Thoracic aorta (tissue), 2 donors: ENCODE measurements at regions not wholly inside any gene's neighbourhood (a gene's known extent, or its start where the extent isn't known, plus 50 kb on each side); places are given as distances from the start of the nearest gene placed in this dataset.

Source experiments
- ATAC-seq: fragments of 150-250 bp; one replicate; pipeline ENCODE4 v1.8.0; 2017; ENCODE audit warnings: low read depth; ENCODE audit not compliant: insufficient number of reproducible peaks, low FRiP score
- DNase-seq: peaks from one replicate; pipeline ENCODE4 v3.0.0-alpha.2; 2020; ENCODE audit warnings: low spot score
- H3K27ac ChIP-seq, 2 donors: fragments of 200-600 bp; sonication (generic); 1 replicate in 1 of 2; 2 replicates in 1 of 2; pipeline ENCODE4 v1.5.1; 2016; ENCODE audit warnings: mild to moderate bottlenecking in 2 of 2, moderate library complexity in 2 of 2
- H3K27me3 ChIP-seq: fragments of 200-600 bp; sonication (generic); replicated peaks from 2 replicates; pipeline ENCODE4 v1.6.0; 2016; ENCODE audit warnings: mild to moderate bottlenecking; ENCODE audit not compliant: insufficient read depth
- H3K36me3 ChIP-seq: fragments of 200-600 bp; sonication (generic); one replicate; pipeline ENCODE4 v1.5.1; 2016
- H3K4me1 ChIP-seq, 2 donors: fragments of 200-600 bp; sonication (generic); 1 replicate in 1 of 2; 2 replicates in 1 of 2; pipeline versions ENCODE4 v1.5.1 to v1.6.0; 2016; ENCODE audit warnings: low read depth in 2 of 2, mild to moderate bottlenecking in 1 of 2; ENCODE audit not compliant: control insufficient read depth in 1 of 2
- H3K4me3 ChIP-seq: fragments of 200-600 bp; sonication (generic); 2 replicates; pipeline ENCODE4 v1.5.1; 2016; ENCODE audit warnings: mild to moderate bottlenecking
- H3K9me3 ChIP-seq: fragments of 200-600 bp; sonication (generic); 2 replicates; pipeline ENCODE4 v1.5.1; 2016
- CTCF ChIP-seq: fragments of 200-600 bp; sonication (generic); IDR thresholded peaks from one replicate; pipeline ENCODE4 v1.5.1; 2019; ENCODE audit warnings: antibody characterized with exemption

GRCh38 chr3:43181202-43181821 lies 75.4 kb upstream of the POMGNT2 start:
- H3K9me3 ChIP-seq: no peaks in the 10 kb centered on the region
- no peak for ATAC-seq
- no peak for TF ChIP-seq CTCF
- H3K4me3 ChIP-seq: no peak overlapping the region
- H3K27me3 ChIP-seq: no peaks in the 10 kb centered on the region
- no peaks in the 10 kb centered on the region for H3K4me1 ChIP-seq
- DNase-seq: no peak
- no peaks in the 10 kb centered on the region for H3K36me3 ChIP-seq
- H3K27ac ChIP-seq: no peak overlapping the region

GRCh38 chr3:43180694-43181093 lies 74.8 kb upstream of the POMGNT2 start:
- Histone ChIP-seq H3K27me3 (no peaks in the 10 kb centered on the region), H3K9me3 (no peaks in the 10 kb centered on the region), H3K4me1 (no peaks in the 10 kb centered on the region), H3K36me3 (no peaks in the 10 kb centered on the region), H3K4me3 (no peak overlapping the region), H3K27ac (no peak overlapping the region)
- no peak for ATAC-seq
- TF ChIP-seq CTCF: no peak
- DNase-seq: no peak

GRCh38 chr3:43180027-43180426 lies 74.1 kb upstream of the POMGNT2 start:
- H3K27ac ChIP-seq: no peak overlapping the region
- no peaks in the 10 kb centered on the region for H3K9me3 ChIP-seq
- no peaks in the 10 kb centered on the region for H3K27me3 ChIP-seq
- no peaks in the 10 kb centered on the region for H3K36me3 ChIP-seq
- ATAC-seq (no peak), DNase-seq (no peak)
- TF ChIP-seq CTCF: no peak
- H3K4me1 ChIP-seq: no peaks in the 10 kb centered on the region
- no peak overlapping the region for H3K4me3 ChIP-seq

GRCh38 chr3:43178891-43179366 lies 73.0 kb upstream of the POMGNT2 start:
- ATAC-seq: no peak
- Histone ChIP-seq H3K4me3 (no peak overlapping the region), H3K36me3 (no peaks in the 10 kb centered on the region), H3K27ac (no peak overlapping the region), H3K4me1 (no peaks in the 10 kb centered on the region), H3K27me3 (no peaks in the 10 kb centered on the region), H3K9me3 (no peaks in the 10 kb centered on the region)
- TF ChIP-seq CTCF: no peak
- no peak for DNase-seq

GRCh38 chr3:43177085-43177484 lies 71.2 kb upstream of the POMGNT2 start:
- no peak overlapping the region for H3K4me3 ChIP-seq
- no peak for ATAC-seq
- H3K27me3 ChIP-seq: no peaks in the 10 kb centered on the region
- no peak for DNase-seq
- no peak for TF ChIP-seq CTCF
- H3K9me3 ChIP-seq: no peaks in the 10 kb centered on the region
- H3K27ac ChIP-seq: no peak overlapping the region
- H3K4me1 ChIP-seq: no peaks in the 10 kb centered on the region
- H3K36me3 ChIP-seq: no peaks in the 10 kb centered on the region
